GM19397 (cell line): ENCODE measurements at regions not wholly inside any gene's neighbourhood (a gene's known extent, or its start where the extent isn't known, plus 50 kb on each side); places are given as distances from the start of the nearest gene placed in this dataset.

ENCODE experiments used
- ATAC-seq: cut with Tn5 transposase; IDR thresholded peaks from one replicate; pipeline ENCODE4 v1.9.1; 2021; ENCODE audit warnings: mild to moderate bottlenecking, moderate library complexity; ENCODE audit not compliant: unreplicated experiment

DNA sequence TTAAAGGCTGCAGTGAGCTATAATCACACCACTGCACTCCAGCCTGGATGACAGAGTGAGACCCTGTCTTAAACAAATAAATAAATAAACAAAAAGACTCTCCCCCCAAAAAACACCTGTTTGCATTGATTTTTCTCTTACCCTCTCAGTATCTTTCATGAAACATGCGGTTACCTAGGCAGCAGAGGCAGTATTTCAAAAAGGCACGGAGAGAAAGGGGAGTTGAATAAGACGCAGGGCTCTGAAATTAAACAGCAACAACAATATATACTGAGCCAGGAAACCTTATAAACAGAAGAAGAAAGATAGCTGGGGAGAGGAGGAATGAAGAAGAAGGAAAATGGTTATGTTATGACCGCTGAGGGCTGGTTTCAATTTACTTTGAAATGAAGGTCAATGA lies 277.6 kb downstream of the BTG1 start:
- no peak for ATAC-seq

- ATAC-seq = no peak
These were observed 279.1 kb downstream of the BTG1 start for GRCh38 chr12:91866566-91866965.

DNA sequence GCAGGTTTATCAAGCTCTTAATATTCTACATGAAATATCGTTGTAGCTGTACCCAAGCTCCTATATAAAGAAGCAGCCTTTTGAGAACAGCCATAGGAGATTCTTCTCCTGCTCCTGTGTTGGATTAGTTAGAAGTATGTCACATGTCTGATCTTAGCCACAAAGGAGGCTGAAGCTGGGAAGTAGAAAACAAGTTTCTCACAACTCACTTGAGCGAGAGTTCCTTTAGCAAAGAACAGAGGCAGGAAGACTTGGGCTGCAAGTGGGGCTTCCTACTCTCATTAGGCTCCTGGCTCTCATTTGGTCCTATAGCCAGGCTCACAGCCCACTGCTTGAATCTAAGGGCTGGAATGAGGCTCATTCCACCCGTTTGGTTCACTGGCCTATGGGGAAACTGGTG lies 281.9 kb downstream of the BTG1 start:
- ATAC-seq = no peak

GRCh38 chr12:91861554-91861953 lies 284.1 kb downstream of the BTG1 start:
- ATAC-seq = no peak

- ATAC-seq = no peak
These were observed 286.3 kb downstream of the BTG1 start for GRCh38 chr12:91859347-91859746.

DNA sequence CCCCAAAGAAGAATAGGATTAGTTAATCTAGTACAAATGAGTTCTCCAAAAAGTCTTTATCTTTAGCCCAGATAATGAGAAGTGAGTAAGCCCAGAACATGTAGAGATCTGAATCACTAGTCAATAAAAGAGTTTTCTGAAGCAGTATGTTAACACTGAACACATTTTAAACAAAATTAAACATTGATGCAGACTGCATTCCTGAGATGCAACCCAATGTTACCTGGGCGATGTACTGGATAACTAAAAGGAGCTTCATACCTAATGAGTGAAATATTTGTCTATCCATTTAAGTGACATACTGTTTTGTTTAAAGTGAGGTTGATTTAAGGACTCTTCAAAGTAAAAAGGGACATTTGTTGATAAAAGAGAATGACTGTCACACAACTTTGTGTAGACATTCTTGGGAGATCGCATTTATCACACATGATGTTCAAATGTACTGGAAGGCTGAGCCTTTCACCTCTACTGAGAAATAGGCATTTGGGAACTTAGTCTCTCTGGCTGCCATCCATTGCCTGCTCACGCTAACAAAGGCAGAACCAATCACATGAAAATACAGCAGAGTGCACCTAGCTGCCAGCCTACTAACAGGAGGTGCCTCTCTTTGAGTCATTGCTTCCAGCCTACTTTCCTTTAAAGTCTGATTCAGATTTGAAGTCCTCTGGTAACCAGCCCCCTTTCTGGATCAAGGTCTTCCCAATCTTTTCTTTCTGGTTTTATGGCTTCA lies 287.7 kb downstream of the BTG1 start:
- ATAC-seq = no peak

DNA sequence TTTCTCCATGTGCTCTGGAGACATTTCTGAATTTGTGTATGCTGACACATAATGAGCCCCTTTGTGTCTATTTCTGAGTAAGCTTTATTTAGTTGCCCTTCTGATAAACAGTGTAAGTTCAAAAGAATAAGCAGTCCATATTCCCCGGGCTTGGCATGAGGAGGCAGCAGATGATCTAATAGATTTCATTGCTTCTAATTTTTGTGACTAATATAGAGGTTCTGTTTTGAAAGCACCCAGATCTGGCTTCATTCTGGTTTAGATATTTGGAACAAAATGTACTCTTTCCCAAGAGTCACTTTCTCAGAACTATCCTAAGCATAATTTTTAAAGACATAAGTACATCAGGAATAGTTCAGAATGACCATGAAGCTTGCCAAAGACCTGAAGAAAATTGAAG lies 290.9 kb downstream of the BTG1 start:
- no peak for ATAC-seq

DNA sequence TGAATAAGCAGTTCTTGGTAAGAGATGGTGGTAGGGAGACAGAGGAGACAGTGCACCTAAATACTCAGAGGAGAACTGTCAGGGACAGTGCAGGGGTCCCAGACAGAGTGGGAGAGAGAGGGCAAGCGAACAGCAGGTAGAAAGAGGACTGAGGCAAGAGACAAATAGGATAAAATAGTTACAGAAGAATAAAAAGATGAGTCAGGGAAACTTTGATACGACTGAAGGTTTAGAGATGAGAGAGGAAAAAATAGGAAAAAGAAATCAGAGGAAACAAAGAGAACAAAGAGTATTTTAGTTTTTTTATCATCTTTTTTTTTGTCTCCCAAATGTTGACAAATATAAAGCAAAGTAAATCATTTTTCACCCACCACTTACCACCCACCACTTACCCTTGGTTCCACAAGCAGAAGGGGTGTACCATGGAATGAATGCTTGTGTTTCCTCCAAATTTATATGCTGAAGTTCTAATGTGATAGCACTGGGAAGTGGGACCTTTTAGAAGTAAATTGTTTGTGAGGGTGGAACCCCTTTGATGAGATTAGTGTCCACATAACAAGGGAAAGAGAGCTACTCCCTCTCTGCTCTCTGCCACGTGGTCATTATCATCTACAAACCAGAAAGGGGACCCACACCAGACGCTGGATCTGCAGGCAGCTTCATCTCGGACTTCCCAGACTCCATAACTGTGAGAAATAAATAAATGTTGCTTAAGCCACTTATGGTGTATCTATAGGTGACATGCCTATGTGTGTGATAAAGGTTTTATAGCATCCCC lies 292.1 kb downstream of the BTG1 start:
- ATAC-seq = no peak

- no peak for ATAC-seq
These were observed 293.0 kb downstream of the BTG1 start for GRCh38 chr12:91852634-91853033.

DNA sequence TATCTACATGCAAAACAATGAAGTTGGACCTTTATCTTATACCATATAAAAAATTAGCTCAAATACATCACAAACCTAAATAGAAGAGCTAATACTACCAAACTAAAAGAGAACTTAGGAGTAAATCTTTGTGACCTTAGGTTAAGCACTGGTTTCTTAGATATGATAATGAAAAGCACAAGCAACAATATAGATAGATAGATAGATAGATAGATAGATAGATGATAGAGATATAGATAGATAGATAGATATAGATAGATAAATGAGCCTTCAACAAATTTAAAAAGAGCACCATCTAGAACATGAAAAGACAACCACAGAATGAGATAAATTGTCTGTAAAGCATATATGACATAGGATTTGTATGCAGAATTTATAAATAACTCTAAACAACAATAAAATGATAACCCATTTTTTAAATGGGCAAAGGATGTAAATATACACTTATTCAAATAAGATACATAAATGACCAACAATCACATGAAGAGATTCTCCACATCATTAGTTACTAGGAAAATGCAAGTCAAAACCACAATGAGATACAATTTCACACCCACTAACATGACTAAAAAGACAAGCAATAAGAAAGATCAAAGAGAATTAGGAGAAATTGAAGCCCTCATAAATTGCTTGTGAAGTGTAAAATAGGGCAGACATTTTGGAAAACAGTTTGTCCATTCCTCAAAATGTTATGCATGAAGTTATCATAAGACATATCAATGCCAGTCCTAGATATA lies 293.7 kb downstream of the BTG1 start:
- ATAC-seq = no peak

- ATAC-seq = no peak
These were observed 299.1 kb downstream of the BTG1 start for GRCh38 chr12:91846466-91847055.

- ATAC-seq = no peak
These were observed 300.3 kb downstream of the BTG1 start for GRCh38 chr12:91845365-91845764.

- ATAC-seq = no peak
These were observed 303.8 kb downstream of the BTG1 start for GRCh38 chr12:91841822-91842221.

DNA sequence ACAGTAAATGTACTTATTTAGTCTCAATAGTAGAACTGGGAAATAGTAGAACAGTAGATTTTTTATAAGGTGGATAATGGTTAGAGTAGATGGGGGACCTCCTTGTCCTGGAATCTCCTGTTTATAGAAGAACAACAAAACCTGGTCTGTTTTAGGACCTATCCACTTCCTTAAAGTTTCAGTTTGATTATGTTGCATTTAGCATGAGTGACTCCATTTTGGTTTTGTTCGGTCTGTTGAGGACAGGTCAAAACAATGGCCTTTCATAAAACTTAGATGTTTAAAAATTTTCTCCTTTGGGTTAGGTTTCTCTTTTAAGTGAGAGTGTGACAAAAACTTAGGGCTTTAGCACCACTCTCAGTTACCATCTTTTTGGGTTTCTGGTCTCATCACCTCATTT lies 308.9 kb downstream of the BTG1 start:
- no peak for ATAC-seq

- ATAC-seq = no peak
These were observed 309.4 kb downstream of the BTG1 start for GRCh38 chr12:91836264-91836663.

DNA sequence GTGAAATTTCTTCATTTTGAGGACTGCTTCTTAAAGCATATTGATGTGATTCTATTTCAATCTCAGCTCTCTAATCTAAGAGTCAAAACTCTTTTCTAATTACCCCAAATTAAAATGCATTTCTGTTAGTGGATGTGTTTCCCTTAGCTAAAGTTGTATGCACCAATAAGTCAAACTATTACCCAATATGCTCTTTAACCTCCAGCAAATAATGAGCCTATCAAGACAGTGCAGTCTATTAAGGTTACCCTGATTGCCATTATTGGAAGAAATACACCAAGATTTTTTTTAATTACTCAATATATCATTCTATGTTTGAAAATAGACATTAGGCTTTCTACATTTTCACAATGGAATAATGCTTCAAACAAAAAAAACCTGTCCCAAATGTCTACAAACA lies 310.0 kb downstream of the BTG1 start:
- no peak for ATAC-seq

- ATAC-seq = no peak
These were observed 311.8 kb downstream of the BTG1 start for GRCh38 chr12:91833780-91834359.

GRCh38 chr12:91825999-91826398 lies 319.6 kb downstream of the BTG1 start:
- no peak for ATAC-seq

GRCh38 chr12:91824991-91825390 lies 320.7 kb downstream of the BTG1 start:
- ATAC-seq = no peak

- no peak for ATAC-seq
These were observed 326.6 kb downstream of the BTG1 start for GRCh38 chr12:91819132-91819447.
